ENCODE measurements at regions not wholly inside any gene's neighbourhood (a gene's known extent, or its start where the extent isn't known, plus 50 kb on each side); places are given as distances from the start of the nearest gene placed in this dataset.
"Not testable (repeated sequence)": the region's sequence is repeated elsewhere in the genome, so short reads cannot be mapped to it uniquely, and the experiment has no call there.

DNA sequence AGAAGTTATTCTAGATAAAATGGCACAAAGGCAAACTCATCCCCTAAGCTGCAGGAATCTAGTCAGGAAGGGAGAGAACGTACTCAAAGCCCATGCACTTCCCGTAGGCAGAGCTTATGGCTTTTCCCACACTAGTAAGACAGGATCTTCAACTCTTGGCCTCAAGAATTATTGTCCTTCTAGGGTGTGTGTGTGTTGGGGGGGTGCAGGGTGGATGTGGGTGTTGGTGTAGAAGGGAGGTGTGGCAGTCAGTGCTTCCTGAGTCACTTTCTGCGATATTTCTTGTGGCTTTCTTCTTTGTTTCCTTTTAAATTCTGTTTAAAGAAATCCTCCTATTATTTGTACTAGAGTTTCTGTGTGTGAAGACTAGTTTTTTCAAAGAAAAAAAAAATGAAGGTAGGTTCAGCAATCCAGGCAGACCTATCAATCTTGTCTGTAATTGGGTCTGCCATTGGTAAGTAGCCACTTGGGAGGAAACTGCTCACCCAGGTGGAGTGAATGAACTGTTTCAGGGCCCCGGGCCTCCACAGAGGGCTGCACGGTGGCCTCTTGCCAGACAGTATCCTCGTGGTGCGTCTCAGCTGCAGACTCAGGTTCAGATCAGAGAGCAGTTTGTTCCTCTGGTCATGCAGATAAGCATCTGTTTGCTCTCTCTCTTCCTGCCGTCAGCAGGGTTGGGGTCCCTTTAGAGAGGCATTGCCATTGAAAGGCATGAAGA lies 131.9 kb downstream of the NPR3 start:
- DNase-seq, result no peak

DNA sequence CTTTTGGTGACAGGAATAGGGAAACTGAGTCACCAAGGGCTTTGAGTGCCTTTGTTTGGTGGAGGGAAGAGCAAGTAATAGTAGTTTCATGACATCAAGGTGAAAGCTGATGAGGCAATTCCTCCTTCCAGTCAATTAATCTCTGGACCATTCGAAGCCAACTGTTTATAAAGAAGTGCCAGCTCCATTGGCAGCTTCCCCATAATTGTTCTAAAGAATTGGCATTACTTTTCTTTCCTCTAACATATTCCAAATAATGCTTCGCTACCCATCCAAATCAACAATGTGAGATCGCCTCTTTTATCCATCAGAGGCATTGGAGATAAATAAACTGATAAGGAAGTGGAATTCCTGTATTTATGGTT lies 132.4 kb downstream of the NPR3 start:
- no peak for DNase-seq

GRCh38 chr5:32845171-32845570 lies 134.1 kb downstream of the NPR3 start:
- no peak for DNase-seq

GRCh38 chr5:32848120-32848519 lies 137.0 kb downstream of the NPR3 start:
- no peak for DNase-seq

DNA sequence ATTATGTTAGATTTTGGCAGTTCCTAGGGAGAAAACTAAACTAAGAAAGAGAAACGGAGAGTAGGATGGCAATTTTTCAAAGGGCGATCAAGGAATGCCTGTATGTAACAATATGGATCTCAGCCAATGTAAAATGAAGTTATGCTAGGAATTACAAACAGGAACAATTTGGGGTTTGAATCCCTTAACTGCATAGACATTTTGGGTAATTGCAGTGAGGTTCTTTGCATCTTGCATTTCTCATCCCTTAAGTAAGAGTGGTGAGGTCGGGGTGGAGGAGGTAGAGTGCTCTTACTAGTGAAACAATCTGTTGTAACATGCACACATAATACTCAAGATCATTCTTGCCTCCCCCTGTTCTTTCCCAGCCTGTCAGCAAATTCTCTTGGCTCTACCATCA lies 137.6 kb downstream of the NPR3 start:
- no peak for DNase-seq

DNA sequence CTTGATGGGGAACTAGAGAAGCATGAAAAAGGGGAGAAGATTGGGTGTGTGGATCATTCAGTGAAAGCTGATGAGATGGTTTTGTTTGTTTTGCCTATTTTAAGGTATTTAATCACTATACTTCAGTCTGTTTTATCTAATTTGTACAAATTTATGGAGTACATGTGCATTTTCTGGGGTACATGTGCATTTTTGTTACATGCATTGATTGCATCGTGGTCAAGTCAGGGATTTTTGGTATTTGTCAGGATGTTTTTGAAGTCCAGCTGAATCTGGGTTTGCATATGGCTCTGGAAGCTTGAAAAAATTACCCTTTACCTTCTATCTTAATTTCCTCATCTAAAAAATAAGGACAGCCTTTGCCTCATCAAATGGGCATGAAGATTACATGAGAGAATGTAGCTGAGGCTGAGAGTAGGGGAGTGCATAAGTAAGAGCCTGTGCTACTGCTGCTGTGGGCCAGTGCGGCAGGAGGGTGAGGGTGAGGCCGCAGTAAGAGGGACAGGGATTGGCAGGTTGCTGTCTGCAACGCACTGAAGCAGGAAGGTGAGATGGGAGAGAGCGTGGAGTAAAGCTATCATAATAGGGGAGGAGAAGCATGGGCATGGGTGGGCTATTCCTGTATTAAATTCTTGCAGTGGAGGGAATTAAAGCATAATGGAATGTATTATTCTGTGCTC lies 139.8 kb downstream of the NPR3 start:
- DNase-seq, result no peak

- no peak for DNase-seq
Measured at GRCh38 chr5:32851559-32852173, 140.5 kb downstream of the NPR3 start.

- DNase-seq, result no peak
Measured at GRCh38 chr5:32852535-32852934, 141.4 kb downstream of the NPR3 start.

GRCh38 chr5:32852976-32853375 lies 141.9 kb downstream of the NPR3 start:
- no peak for DNase-seq

DNA sequence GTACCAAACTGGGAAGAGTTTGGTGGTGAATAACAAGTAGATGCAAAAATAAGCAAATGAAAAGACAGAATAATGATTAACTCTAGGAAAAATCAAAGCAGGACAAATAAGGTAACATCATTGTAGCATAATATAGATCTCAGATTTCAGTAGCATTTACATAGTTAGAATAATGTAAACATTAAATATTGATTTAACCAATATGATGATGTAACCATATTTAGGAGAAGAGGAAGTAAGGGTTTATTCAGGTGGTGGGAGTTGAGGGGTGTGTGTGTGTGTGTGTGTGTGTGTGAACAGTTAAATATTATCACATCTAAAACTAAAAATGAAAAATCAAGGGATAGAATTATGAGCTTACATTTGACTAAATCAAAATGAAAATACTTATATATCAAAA lies 143.4 kb downstream of the NPR3 start:
- no peak for DNase-seq

DNA sequence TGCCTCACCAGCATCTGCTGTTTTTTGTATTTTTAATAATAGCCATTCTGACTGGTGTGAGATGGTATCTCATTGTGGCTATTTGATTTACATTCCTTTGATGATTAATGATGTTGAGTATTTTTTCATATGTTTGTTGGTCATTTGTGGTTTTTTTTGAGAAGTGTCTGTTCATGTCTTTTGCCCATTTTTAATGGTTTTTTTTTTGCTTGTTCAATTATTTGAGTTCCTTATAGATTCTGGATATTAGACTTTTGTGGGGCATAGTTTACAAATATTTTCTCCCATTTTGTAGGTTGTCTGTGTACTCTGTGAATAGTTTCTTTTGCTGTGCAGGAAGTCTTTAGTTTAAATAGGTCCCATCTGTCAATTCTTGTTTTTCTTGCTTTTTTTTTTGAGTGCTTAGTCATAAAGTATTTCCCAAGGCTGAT lies 148.1 kb downstream of the NPR3 start:
- no peak for DNase-seq

GRCh38 chr5:32865475-32865874 lies 154.4 kb downstream of the NPR3 start:
- DNase-seq, result no peak

DNA sequence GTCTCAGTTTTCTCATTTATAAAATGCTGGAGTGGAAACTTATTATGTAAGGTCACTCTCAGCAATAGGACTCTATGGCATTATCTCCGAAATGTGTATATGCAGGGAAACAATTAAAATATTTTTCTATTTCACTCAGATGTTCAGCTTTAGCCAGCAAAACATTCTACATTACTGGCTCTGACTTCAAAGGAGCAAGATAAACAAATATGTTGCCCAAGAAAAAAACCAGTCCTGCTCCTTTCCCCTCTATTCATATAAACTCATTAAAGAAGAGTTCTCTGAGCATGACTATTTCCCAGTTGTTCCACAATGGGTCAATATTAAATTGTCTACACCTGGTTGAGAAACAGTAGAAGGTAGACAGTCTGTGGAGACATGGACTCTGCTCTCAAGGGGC lies 155.0 kb downstream of the NPR3 start:
- DNase-seq, result no peak

- no peak for DNase-seq
Measured at GRCh38 chr5:32869216-32869615, 158.1 kb downstream of the NPR3 start.

DNA sequence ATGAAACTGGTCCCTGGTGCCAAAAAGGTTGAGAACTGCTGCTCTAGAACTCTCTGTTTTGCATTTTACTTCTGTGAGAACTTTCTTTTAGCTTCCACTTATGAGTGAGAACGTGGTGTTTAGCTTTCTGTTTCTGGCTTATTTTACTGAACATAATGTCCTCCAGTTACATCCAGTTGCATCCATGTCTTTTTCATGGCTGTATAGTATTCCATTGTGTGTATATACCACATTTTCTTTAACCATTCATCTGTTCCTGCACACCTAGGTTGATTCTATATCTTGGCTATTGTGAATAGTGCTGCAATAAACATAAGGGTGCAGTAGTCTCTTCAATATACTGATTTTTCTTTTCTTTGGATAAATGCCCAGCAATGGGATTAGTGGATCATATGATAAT lies 165.7 kb downstream of the NPR3 start:
- DNase-seq, result no peak

GRCh38 chr5:32879364-32879763 lies 168.2 kb downstream of the NPR3 start:
- not testable (repeated sequence) for DNase-seq

- no peak for DNase-seq
Measured at GRCh38 chr5:32880796-32881195, 169.7 kb downstream of the NPR3 start.

DNA sequence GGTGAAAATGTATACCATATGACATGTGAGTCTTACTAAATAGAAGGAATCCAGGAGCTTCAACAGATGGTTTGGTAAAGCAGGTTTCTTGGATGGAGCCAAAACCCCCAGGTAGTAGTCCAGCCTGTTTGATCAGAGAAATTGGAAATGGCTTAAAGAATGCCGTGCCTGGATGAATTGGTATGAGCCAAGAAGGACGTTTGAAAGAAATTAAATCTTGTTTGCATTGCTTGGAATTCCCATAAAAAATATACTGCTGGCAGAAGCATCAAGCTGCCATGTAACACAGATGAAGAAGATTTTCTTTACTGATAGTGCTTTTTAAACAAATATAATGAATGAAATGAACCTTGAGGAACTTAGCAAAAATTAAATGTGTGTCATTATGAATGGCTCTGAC lies 176.3 kb downstream of the NPR3 start:
- DNase-seq, result no peak

GRCh38 chr5:32889078-32889477 lies 178.0 kb downstream of the NPR3 start:
- no peak for DNase-seq

- no peak for DNase-seq
Measured at GRCh38 chr5:32903613-32904012, 192.5 kb downstream of the NPR3 start.

- no peak for DNase-seq
Measured at GRCh38 chr5:32908641-32909040, 197.5 kb downstream of the NPR3 start.

- no peak for DNase-seq
Measured at GRCh38 chr5:32909207-32909606, 198.1 kb downstream of the NPR3 start.

GRCh38 chr5:32916648-32917047 lies 205.5 kb downstream of the NPR3 start:
- no peak for DNase-seq

DNA sequence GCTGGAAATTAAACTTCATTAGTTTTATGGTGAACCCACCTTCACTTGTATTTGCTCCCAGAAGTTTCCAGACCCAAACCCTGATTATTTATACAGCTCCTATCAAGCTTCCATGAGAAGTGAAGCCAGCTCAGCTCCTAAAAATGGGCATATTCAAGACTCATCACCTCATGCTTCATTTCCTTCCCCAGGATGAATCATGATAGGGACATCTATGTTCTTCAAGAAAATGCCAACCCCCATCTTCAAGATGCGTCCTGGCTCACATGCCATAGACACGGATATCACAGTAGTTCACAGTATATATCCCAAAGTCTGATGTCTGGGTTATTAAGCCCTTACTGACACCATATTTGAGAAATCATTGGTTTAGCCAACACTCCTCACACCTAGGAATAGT lies 217.6 kb downstream of the NPR3 start:
- no peak for DNase-seq
